ENCODE measurements at regions not wholly inside any gene's neighbourhood (a gene's known extent, or its start where the extent isn't known, plus 50 kb on each side); places are given as distances from the start of the nearest gene placed in this dataset.
A peak's percentile ranks its signal among the peaks of the same experiment; 100 is the strongest.

- no peak for DNase-seq
Observed at GRCh38 chr3:22908989-22909507, 294.1 kb upstream of the UBE2E2 start.

- no peak for DNase-seq
Observed at GRCh38 chr3:22916933-22917332, 286.2 kb upstream of the UBE2E2 start.

DNA sequence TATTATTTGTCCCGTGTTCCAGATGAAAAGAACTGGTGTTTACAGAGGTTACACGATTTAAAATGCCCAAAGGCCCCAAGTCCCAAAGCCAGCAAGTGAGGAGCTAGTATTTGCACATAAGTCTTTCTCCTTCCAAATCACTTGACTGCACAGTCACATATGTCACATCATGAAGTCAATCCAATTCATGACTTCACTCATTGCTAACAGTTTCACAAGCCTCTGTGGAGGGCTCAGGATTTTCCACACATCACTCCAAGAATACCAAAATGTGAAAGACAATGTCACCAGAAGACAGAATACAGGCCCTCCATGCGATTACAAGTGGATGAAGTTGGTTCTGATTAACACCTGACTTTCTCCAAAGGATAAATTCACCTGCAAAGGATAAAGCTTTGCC is 283.1 kb upstream of the UBE2E2 start:
- DNase-seq, result no peak

DNA sequence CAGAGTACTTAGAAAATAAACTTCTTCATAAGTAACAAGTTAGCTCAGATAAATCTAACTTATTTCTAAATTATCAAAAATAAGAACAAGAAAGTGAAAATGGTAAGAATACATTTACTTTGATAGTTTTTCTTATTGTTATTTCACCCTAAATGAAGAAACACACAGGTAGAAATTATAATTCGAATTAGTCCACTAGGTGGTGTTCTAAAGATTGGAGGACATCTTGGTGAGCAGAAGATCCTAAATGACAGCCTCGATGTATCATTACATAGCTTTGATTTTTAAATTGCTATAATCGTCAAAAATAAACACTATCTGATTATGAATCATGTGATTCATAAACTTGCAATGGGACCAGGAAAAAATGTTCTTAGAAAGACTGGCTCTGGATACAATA is 280.8 kb upstream of the UBE2E2 start:
- DNase-seq, result no peak

DNA sequence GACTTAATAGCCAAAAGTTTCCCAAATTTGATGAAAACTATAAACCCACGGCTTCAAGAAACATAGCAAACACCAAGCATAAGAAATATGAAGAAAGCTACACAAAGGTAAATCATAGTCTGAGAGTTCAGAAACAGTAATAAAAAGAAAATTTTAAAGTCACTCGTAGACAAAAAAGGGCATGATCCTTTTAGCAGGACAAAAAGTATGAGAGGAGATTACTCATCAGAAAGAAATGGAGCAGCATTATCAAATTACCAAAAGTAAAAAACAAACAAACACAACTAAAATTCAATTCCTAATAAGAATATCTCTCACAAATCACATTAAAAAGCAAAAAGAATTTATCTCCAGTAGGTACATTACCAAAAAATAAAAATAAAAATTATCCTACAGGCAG is 279.4 kb upstream of the UBE2E2 start:
- no peak for DNase-seq

DNA sequence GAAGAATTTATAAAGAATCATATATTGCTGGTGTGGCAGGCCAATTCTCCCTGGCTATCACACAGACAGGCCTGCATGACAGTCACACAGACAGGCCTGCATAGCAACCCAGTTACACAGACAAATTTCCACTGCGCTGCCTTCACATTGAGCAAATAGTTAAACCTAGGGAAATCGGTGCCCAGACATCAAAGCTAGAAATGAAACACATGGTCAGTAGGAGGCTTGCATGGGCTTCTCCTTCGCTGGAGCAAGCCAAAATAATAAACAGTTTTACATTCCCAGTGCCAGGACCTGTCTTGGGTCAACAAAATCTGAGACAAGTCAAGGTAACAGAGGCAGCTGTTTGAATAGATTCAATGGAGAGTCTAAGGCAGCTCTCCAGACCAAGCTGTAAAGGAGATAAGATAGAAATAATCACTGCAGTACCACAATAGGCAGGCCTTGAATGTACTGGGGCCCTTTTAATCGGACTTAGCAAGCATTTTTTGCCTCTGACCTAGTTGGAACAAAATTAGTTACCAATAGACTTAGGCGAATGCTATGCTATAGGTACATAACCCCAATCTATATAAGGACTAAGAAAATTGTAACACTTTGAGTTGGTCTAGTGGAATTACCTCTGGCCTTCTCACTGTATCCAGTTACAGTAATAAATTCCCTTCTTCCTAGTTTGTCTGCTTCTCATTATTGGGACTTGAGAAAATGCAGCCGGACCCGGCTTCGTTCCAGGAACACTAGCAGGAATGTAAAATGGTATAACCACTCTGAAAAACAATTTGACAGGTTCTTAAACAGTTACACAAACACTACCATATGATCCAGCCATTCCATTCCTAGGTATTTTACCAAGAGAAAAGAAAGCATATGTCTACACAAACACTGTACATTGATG is 274.7 kb upstream of the UBE2E2 start:
- no peak for DNase-seq

DNA sequence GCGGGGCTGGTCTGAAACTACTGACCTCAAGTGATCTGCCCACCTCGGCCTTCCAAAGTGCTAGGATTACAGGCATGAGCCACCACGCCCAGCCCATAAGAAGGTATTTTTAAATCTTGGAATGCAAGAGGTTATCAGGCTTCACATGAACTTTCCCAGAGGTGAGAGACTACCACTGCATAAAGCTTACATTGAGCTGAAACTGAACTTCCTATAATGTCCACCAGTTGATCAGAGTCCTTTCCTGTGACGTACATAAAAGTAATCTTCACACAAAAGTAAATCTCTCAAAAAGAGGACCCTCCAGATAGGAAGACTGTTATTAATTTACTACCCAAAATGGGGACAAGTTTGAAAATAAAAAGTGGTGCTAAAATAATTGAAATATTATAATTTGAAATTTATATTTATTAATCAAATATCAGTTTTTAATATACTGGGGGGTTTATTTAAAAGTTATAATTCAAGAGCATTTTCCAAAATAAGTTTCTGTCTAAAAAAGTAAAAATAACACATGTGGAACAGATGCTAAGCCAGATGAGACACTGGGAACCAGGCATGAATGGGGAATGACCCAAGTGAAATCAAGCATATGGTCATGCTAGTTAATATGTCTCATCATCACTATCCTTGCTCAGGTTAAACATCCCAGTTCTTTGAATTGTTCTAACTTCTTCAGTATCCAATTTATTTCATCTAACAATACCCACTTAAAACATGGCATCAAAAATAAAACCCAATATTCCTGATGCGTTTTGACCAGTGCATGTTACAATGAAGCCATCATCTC is 269.9 kb upstream of the UBE2E2 start:
- no peak for DNase-seq

GRCh38 chr3:22933841-22934116 is 269.3 kb upstream of the UBE2E2 start:
- DNase-seq, result no peak

DNA sequence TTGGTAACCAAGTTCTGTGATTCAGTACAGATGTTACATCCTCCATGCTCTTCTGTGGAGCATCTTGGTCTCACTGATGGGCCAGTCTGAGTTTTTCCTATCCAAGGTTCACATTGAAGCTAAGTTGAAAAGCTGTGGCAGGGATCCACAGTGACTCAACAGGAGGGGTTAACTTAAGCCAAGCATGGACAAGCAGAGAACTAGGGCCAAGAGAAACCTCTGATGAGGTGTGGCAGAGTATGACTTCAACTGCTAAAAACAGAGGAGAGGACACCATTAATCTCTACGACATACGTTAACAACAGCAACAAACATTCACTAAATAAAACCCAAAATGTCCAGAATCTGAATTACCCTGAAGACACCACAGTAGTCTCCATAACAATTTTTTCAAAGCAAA is 268.1 kb upstream of the UBE2E2 start:
- DNase-seq, result no peak

DNA sequence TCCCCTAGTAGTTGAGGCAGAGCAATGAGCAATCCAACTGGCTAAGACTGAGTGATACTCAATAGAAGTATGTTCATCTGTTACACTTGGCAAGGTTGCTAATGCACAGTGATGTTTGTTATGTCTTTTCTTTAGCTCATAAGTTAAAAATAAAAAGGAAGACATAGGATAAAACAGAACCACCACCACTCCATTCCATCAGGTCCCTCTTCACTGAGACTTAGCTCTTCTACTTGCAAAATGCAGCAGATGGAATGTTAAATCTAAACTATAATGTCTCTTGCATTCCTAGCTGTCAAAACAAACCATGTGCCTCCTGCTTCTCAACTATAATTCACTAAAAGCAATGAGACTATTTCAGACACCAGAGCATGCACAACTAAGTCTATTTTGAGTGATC is 265.6 kb upstream of the UBE2E2 start:
- no peak for DNase-seq

DNA sequence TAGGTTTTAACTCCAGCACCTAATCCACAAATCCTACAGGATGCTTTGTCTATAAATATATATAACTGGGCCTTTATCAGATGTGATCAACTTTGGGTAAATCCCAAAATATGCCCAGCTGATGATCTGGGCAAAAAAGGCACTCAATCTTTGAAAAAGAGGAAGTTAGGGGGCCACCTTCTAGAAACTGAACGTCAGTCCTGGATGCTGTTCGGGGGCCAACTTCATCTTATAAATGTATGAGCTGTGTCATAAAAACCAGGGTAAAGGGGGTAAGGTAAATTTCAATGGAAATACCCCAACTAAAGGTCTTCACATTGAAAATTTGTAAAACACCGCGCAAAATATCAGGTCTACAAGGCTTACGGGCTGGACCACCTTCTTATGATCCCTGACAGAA is 264.4 kb upstream of the UBE2E2 start:
- no peak for DNase-seq

DNA sequence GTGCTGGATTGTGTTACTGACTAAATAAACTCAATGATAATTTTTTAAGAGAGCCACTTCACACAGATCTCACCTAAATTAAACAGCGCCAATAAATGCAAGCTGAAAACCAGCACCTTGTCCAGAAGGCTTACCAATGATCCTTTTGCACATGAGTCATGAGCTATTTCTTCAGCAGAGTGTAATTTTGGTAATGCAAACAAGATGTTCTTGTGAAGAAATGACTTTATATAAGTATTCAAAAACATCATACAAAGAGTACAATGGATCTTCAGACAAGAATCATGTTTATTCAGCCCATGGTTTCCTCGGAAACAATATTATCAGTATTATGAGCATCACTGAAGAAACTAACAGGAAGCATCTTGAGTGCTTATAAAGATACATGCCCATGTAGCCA is 263.8 kb upstream of the UBE2E2 start:
- no peak for DNase-seq

DNA sequence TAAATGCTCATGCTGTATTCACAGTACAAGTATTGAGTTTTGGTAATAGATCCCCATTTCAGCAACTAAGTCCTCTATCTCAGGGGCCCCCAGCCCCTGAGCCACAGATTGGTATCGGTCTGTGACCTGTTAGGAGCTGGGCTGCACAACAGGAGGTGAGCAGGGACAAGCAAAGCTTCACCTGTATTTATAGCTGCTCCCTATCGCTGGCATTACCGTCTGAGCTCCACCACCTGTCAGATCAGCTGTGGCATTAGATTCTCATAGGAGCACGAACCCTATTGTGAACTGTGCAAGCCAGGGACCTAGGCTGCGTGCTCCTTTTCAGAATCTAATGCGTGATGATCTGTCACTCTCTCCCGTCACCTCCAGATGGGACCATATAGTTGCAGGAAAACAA is 262.8 kb upstream of the UBE2E2 start:
- DNase-seq, result no peak

- DNase-seq, result no peak
Observed at GRCh38 chr3:22942981-22943380, 260.1 kb upstream of the UBE2E2 start.

- no peak for DNase-seq
Observed at GRCh38 chr3:22947851-22948250, 255.3 kb upstream of the UBE2E2 start.

DNA sequence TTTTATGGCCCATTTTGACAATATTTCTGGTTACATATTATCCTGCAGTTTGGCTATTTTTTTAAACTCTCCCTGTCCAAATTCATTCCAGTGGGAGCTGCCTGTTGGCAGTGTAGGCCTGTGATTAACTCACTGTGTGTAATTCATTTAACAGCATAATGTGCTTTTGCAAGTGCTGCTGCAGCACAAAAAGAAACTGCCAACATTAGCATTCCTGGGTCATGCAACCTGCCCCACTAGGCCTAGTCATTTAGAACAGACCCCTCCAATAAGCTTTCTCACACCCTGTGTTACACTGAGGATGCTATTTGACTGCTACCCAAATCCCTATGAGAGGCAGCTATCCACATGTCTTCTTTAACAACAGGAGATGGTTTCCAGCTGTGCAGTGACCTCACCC is 251.2 kb upstream of the UBE2E2 start:
- DNase-seq, result no peak

DNA sequence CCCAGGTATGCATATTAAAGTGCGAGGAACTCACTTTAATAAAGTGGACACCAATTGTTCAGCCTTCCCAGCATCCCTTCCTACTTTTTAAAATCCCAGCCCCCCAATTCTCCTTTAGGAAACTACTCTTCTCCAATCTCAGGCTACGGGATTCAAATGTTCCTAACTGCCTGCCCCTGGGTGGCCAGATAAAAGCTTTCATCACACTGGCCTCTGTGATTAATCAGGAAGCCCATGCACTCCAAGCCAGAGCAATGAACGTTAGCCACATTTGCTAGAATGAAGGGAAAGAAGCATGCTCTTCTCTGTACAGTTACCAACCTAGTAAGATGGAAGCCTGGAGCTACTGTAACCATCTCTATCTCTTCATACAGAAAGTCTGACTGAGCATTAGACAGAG is 250.3 kb upstream of the UBE2E2 start:
- DNase-seq, result no peak

GRCh38 chr3:22959593-22959992 is 243.5 kb upstream of the UBE2E2 start:
- DNase-seq, result no peak

- DNase-seq, result peak; percentile 3
Observed at GRCh38 chr3:22960105-22960984, 242.8 kb upstream of the UBE2E2 start.

- DNase-seq, result no peak
Observed at GRCh38 chr3:22962244-22962643, 240.9 kb upstream of the UBE2E2 start.

DNA sequence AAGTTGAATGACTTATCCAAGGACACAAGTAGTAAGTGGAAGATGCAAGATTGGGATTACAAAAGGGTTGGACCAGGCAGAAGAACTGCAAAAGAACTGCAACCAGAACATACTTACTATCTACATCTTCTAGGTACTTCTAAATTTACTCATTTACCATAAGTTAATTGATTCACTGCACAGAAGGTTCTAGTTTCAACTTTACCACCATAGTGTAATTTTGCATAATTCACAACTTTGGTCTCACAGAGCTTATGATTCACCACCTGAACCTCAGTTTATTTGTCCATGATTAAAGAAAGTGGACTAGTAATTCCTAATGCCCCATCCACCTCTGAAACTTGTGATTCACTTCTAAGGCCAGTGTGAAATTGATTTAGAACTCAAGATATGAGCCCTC is 236.8 kb upstream of the UBE2E2 start:
- DNase-seq, result no peak

DNA sequence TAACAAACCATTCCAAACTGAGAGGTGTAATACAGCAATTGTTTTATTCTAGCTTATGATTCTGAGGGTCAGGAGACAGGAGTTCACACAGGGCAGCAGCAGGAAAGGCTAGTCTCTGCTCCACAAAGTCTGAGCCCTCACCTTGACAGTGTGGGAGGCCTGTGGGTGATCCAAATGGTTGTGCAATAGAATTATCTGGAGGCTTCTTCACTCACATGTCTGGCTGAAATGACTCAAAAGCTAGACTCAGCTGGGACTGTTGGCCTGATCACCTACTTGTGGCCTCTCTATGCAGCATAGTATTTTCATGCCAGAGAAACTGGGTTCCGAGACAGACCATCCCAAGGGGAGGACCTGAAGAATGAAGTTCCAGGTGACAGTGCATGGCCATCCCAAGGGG is 233.9 kb upstream of the UBE2E2 start:
- DNase-seq, result no peak

DNA sequence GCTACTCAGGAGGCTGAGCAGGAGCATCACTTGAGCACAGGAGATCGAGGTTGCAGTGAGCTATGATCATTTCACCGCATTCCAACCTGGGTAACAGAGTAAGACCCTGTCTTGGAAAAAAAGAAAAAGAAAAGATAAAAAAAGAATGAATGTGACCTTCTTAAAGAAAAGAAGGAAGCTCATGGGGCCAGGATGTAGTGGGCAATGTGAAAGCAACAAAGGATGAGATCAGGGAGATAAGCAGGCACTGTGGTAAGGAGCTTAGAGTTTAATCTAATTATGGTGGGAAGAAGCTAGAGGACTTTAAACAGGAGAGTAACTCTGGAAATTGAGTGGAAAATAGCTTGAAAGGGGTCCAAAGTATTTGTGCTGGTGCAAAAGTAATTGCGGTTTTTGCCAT is 231.6 kb upstream of the UBE2E2 start:
- no peak for DNase-seq

Data from stimulated activated CD4-positive, alpha-beta T cell treated with anti-CD3 and anti-CD28 coated beads, Interleukin-4, amount 100 ng/mL, for 24 hours (primary cell).